ENCODE measurements at regions not wholly inside any gene's neighbourhood (a gene's known extent, or its start where the extent isn't known, plus 50 kb on each side); places are given as distances from the start of the nearest gene placed in this dataset.

- TF ChIP-seq CTCF (conservative IDR thresholded peaks at IDR 0.05; ENCODE audit: low read depth, low read length) (no peak), USF2 (IDR thresholded peaks at IDR 0.05; ENCODE audit: low read depth, low read length) (no peak), CHD1 (IDR thresholded peaks at IDR 0.05; ENCODE audit: low read depth, low read length) (no peak)
Measured at GRCh38 chr6:22021966-22022365, 274.9 kb downstream of the PRL start.
